ENCODE measurements at regions not wholly inside any gene's neighbourhood (a gene's known extent, or its start where the extent isn't known, plus 50 kb on each side); places are given as distances from the start of the nearest gene placed in this dataset.

DNA sequence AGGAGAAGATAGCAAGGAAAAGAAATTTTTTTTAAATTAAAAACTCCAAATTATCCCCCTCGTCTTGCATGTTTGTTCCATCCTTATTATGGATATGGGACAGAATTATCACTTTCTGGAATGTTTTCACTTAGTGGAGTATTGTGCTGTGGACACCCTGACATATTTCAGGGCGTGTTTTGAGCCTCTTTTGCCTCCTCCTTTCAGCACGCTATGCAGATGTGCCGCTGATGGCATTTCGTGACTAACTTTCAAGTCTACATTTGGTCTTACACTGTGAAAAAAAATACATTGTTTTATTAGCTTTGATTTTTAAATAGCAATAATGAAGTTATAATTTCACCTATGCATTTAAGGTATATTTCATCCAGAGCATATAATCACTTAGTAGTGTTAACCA, 738.7 kb downstream of the LTN1 start:
- Histone ChIP-seq H3K4me1 (no peaks in the 10 kb centered on the region), H3K36me3 (no peaks in the 10 kb centered on the region), H3K4me3 (no peak overlapping the region), H3K9me3 (no peaks in the 10 kb centered on the region), H3K27ac (no peak overlapping the region), H3K27me3 (no peaks in the 10 kb centered on the region)
- TF ChIP-seq POLR2A (IDR thresholded peaks at IDR 0.05) = no peak
- TF ChIP-seq, protein P1, sequence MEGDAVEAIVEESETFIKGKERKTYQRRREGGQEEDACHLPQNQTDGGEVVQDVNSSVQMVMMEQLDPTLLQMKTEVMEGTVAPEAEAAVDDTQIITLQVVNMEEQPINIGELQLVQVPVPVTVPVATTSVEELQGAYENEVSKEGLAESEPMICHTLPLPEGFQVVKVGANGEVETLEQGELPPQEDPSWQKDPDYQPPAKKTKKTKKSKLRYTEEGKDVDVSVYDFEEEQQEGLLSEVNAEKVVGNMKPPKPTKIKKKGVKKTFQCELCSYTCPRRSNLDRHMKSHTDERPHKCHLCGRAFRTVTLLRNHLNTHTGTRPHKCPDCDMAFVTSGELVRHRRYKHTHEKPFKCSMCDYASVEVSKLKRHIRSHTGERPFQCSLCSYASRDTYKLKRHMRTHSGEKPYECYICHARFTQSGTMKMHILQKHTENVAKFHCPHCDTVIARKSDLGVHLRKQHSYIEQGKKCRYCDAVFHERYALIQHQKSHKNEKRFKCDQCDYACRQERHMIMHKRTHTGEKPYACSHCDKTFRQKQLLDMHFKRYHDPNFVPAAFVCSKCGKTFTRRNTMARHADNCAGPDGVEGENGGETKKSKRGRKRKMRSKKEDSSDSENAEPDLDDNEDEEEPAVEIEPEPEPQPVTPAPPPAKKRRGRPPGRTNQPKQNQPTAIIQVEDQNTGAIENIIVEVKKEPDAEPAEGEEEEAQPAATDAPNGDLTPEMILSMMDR (IDR thresholded peaks at IDR 0.05) = no peak
- intact Hi-C loops (cut with DNase I; ENCODE audit: low total_unique reads) = no loop called here
- no peak for DNase-seq

GRCh38 chr21:28253338-28253737, 739.3 kb downstream of the LTN1 start:
- intact Hi-C loops (cut with DNase I; ENCODE audit: low total_unique reads) = no loop called here
- H3K4me3 ChIP-seq = no peak overlapping the region
- H3K9me3 ChIP-seq = no peaks in the 10 kb centered on the region
- no peak overlapping the region for H3K27ac ChIP-seq
- TF ChIP-seq POLR2A (IDR thresholded peaks at IDR 0.05) = no peak
- TF ChIP-seq, protein P1 (IDR thresholded peaks at IDR 0.05) = no peak
- no peaks in the 10 kb centered on the region for H3K36me3 ChIP-seq
- H3K27me3 ChIP-seq = no peaks in the 10 kb centered on the region
- H3K4me1 ChIP-seq = no peaks in the 10 kb centered on the region
- no peak for DNase-seq

GRCh38 chr21:28252928-28253327, 739.7 kb downstream of the LTN1 start:
- Histone ChIP-seq H3K4me1 (no peaks in the 10 kb centered on the region), H3K4me3 (no peak overlapping the region), H3K27me3 (no peaks in the 10 kb centered on the region), H3K27ac (no peak overlapping the region), H3K36me3 (no peaks in the 10 kb centered on the region), H3K9me3 (no peaks in the 10 kb centered on the region)
- intact Hi-C loops (cut with DNase I; ENCODE audit: low total_unique reads) = no loop called here
- TF ChIP-seq POLR2A (IDR thresholded peaks at IDR 0.05) = no peak
- TF ChIP-seq, protein P1 (IDR thresholded peaks at IDR 0.05) = no peak
- no peak for DNase-seq

DNA sequence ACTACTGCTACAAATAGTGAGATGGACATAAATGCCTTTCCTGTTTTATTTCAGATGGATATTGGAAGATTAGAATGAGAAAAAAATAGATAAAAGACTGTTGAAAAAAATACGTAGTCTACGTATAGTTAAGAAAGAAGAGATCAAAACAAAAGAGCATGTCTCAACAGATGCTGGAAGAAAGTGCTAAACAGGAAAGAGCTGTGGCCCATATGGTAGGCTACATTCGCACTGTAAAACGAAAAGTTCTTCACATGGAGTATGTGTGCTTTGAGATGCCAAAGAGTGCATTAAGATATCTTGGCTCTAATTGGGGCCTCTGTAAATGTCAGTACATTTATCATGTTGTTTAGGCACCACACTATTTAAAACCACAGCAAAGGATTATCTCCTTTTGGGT, 741.7 kb downstream of the LTN1 start:
- intact Hi-C loops (cut with DNase I; ENCODE audit: low total_unique reads) = no loop called here
- H3K4me3 ChIP-seq = no peak overlapping the region
- H3K4me1 ChIP-seq = no peaks in the 10 kb centered on the region

DNA sequence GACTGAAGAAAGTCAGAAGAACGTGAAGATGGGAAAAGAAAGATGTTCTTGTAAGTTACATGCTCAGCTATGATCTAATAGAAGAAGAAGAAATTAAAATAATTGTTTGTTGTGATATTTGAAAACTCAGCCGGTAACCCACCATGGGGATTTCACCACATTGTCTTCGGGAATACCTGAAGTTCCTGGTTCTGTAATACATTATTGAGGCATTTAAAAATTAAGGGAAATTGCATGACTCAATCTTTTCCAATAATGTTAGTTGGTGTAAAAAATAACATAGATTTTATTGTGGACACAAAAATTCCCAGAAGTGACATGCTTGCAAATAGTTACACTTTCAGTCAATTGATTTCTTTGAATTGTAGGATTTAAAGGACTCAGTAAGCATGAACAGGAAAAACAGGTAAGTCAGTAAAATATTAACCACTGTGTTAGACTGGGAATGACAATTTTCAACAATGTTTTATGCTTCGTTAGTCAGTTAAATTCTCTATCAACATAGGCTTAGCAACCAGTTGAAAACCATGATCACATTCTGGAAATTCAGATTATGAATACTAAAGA, 745.1 kb downstream of the LTN1 start:
- DNase-seq = no peak
- H3K36me3 ChIP-seq = no peaks in the 10 kb centered on the region
- H3K27me3 ChIP-seq = no peaks in the 10 kb centered on the region
- intact Hi-C loops (cut with DNase I; ENCODE audit: low total_unique reads) = no loop called here
- no peak overlapping the region for H3K27ac ChIP-seq
- no peaks in the 10 kb centered on the region for H3K9me3 ChIP-seq
- no peak for TF ChIP-seq POLR2A (IDR thresholded peaks at IDR 0.05)
- TF ChIP-seq, protein P1 (IDR thresholded peaks at IDR 0.05) = no peak
- no peaks in the 10 kb centered on the region for H3K4me1 ChIP-seq
- no peak overlapping the region for H3K4me3 ChIP-seq

More for the DNA sequence above, 741.7 kb downstream of the LTN1 start:
- no peak for DNase-seq
- no peaks in the 10 kb centered on the region for H3K9me3 ChIP-seq
- H3K27me3 ChIP-seq = no peaks in the 10 kb centered on the region
- TF ChIP-seq, protein P1 (IDR thresholded peaks at IDR 0.05) = no peak
- TF ChIP-seq POLR2A (IDR thresholded peaks at IDR 0.05) = no peak
- no peaks in the 10 kb centered on the region for H3K36me3 ChIP-seq
- H3K27ac ChIP-seq = no peak overlapping the region

Measured in uterus (tissue), 3 donors.